WTC11 (cell line): ENCODE measurements at regions not wholly inside any gene's neighbourhood (a gene's known extent, or its start where the extent isn't known, plus 50 kb on each side); places are given as distances from the start of the nearest gene placed in this dataset.

Experiments used
- ESRRA ChIP-seq: sonication (generic); formaldehyde crosslinking; IDR thresholded peaks from 2 replicates; pipeline ENCODE4 v1.8.1; 2022; ENCODE audit warnings: mild to moderate bottlenecking, missing genetic modification reagents, borderline replicate concordance
- JUN ChIP-seq: sonication (generic); formaldehyde crosslinking; IDR thresholded peaks from 2 replicates; pipeline ENCODE4 v1.8.0; 2023; ENCODE audit warnings: mild to moderate bottlenecking, missing genetic modification reagents
- MAX ChIP-seq: sonication (generic); formaldehyde crosslinking; IDR thresholded peaks from 2 replicates; pipeline ENCODE4 v1.8.0; 2022; ENCODE audit warnings: mild to moderate bottlenecking, missing genetic modification reagents
- NFE2L1 ChIP-seq: sonication (generic); formaldehyde crosslinking; IDR thresholded peaks from 2 replicates; pipeline ENCODE4 v1.8.1; 2023; ENCODE audit warnings: missing genetic modification reagents
- SP1 ChIP-seq: sonication (generic); formaldehyde crosslinking; conservative IDR thresholded peaks from 2 replicates; pipeline ENCODE4 v1.8.1; 2022; ENCODE audit warnings: missing genetic modification reagents
- ZNF317 ChIP-seq: sonication (generic); formaldehyde crosslinking; IDR thresholded peaks from 2 replicates; pipeline ENCODE4 v1.8.1; 2023; ENCODE audit warnings: low read depth, mild to moderate bottlenecking, moderate library complexity, missing genetic modification reagents, borderline replicate concordance
- TF ChIP-seq, protein P1 (sequence below): sonication (generic); formaldehyde crosslinking; IDR thresholded peaks from 2 replicates; pipeline ENCODE4 v1.8.1; 2023; ENCODE audit warnings: mild to moderate bottlenecking, moderate library complexity, missing genetic modification reagents
- TF ChIP-seq, protein P2 (sequence below): fragments of 200-600 bp; IDR thresholded peaks from 2 replicates; pipeline ENCODE4 v1.8.0; 2022; ENCODE audit warnings: antibody characterized with exemption

GRCh38 chr6:43875849-43876572 lies 106.0 kb downstream of the VEGFA start:
- TF ChIP-seq MAX (CRISPR knock-in tag) (no peak), SP1 (CRISPR knock-in tag) (no peak), ZNF317 (CRISPR knock-in tag) (no peak), JUN (CRISPR knock-in tag) (no peak), ESRRA (CRISPR knock-in tag) (no peak), NFE2L1 (CRISPR knock-in tag) (no peak)
- TF ChIP-seq, protein P1, sequence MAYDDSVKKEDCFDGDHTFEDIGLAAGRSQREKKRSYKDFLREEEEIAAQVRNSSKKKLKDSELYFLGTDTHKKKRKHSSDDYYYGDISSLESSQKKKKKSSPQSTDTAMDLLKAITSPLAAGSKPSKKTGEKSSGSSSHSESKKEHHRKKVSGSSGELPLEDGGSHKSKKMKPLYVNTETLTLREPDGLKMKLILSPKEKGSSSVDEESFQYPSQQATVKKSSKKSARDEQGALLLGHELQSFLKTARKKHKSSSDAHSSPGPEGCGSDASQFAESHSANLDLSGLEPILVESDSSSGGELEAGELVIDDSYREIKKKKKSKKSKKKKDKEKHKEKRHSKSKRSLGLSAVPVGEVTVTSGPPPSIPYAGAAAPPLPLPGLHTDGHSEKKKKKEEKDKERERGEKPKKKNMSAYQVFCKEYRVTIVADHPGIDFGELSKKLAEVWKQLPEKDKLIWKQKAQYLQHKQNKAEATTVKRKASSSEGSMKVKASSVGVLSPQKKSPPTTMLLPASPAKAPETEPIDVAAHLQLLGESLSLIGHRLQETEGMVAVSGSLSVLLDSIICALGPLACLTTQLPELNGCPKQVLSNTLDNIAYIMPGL (CRISPR knock-in tag) = no peak
- TF ChIP-seq, protein P2, sequence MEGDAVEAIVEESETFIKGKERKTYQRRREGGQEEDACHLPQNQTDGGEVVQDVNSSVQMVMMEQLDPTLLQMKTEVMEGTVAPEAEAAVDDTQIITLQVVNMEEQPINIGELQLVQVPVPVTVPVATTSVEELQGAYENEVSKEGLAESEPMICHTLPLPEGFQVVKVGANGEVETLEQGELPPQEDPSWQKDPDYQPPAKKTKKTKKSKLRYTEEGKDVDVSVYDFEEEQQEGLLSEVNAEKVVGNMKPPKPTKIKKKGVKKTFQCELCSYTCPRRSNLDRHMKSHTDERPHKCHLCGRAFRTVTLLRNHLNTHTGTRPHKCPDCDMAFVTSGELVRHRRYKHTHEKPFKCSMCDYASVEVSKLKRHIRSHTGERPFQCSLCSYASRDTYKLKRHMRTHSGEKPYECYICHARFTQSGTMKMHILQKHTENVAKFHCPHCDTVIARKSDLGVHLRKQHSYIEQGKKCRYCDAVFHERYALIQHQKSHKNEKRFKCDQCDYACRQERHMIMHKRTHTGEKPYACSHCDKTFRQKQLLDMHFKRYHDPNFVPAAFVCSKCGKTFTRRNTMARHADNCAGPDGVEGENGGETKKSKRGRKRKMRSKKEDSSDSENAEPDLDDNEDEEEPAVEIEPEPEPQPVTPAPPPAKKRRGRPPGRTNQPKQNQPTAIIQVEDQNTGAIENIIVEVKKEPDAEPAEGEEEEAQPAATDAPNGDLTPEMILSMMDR = no peak
